ENCODE measurements at regions not wholly inside any gene's neighbourhood (a gene's known extent, or its start where the extent isn't known, plus 50 kb on each side); places are given as distances from the start of the nearest gene placed in this dataset.
A peak's percentile ranks its signal among the peaks of the same experiment; 100 is the strongest.
"Not testable (repeated sequence)": the region's sequence is repeated elsewhere in the genome, so short reads cannot be mapped to it uniquely, and the experiment has no call there.

DNA sequence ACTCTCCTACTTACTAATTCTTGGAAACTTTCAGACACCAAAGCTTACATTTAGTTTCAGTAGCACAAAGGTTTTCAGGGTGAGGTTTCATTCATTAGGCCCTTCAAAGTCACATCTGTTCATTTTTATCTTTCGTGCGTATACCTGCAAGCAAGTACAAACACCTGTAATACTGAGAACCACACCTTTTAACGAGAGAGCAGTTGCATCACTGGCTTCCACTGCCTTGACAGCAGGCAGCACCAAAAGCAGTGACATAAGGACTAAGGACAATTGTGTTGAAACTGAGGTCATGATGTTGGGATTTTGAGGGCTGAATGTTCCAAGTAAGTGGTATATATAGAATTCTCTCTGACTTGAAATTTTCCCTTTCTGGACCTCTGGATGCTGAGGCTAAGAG is 61.1 kb downstream of the GOLGA6L25 start:
- intact Hi-C loops (cut with DNase I); DNase-seq: not testable (repeated sequence)

DNA sequence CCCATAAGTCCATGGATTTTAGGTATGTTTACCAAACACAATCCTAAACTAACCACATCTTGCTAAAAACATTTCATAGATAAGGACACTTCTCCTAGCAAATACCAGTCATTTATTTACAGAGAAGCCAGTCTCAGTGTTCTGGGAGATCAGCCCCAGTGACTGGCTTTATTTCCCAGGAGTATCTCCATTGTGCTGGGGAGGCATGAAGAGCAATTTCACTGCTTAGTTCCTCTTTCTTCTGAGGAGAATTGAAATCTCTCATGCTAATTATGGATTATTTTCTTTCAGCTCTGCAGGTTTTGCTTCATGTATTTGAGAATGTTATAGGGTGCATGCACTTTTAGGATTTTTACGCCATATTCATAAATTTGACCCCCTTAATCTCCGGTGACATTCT is 68.3 kb downstream of the GOLGA6L25 start:
- intact Hi-C loops (cut with DNase I); DNase-seq: not testable (repeated sequence)

- intact Hi-C loops (cut with DNase I): not testable (repeated sequence)
- peak in 2 of 42 donors; percentile 2 to 31 for DNase-seq
Observed at GRCh38 chr15:28622197-28622596, 68.8 kb downstream of the GOLGA6L25 start.

DNA sequence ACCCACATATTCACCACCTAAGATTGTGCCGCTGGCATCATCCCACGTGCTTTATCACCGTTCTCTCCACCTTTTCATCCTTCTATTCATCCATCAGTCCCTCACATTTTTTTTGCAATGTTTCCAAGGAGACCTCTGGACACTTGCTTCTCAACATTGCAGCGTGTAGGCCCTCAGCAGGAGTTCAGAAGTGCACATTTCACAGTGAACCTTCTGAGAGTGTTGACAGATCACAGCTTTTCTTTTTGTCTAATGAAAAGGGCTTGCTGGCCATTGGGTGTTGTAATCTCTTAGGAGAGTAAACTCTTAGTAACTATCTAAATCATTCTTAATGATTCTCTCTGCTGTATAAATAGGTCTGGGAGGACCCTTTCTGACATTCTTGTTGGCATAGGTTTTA is 71.0 kb downstream of the GOLGA6L25 start:
- DNase-seq; intact Hi-C loops (cut with DNase I): not testable (repeated sequence)

DNA sequence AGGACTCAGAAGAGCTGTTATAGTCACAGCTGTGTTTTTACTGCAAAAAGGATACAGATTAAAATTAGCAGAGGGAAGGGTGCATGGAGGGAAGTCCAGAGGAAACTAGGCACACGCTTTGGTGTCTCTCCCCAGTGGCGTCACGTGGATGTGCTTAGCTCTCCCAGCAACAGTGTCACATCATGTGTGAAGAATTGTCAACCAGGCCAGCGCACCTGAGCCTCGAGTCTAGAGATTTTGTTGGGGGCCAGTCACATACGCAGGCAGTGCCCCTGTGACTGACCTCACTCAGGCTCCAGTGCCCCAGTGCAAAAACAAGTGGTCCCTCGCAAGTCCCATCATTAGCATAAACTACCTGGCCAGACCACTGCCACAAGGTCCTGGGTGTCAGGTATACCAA is 73.2 kb downstream of the GOLGA8M start:
- DNase-seq: peak in 1 of 42 donors; percentile 34
- intact Hi-C loops (cut with DNase I): not testable (repeated sequence)

Data from head of caudate nucleus (tissue), 42 donors.